ENCODE measurements at regions not wholly inside any gene's neighbourhood (a gene's known extent, or its start where the extent isn't known, plus 50 kb on each side); places are given as distances from the start of the nearest gene placed in this dataset.

- Histone ChIP-seq H3K27ac (ENCODE audit: low read depth, low read length) (no peak overlapping the region), H3K4me3 (ENCODE audit: insufficient read depth, low read length, poor library complexity, severe bottlenecking) (no peak overlapping the region), H3K9me3 (ENCODE audit: insufficient read depth, low read length) (no peaks in the 10 kb centered on the region), H3K9me2 (replicated peaks; ENCODE audit: insufficient read depth, low read length) (no peaks in the 10 kb centered on the region), H3K36me3 (ENCODE audit: low read length) (no peaks in the 10 kb centered on the region), H3K27me3 (ENCODE audit: low read length) (no peaks in the 10 kb centered on the region), H3F3A (ENCODE audit: insufficient read depth) (no peaks in the 10 kb centered on the region), H3K9ac (ENCODE audit: low read length) (no peak overlapping the region), H3K79me2 (ENCODE audit: insufficient read depth, low read length) (no peaks in the 10 kb centered on the region), H3K4me2 (ENCODE audit: low read depth, low read length, poor library complexity, severe bottlenecking) (no peak overlapping the region), H2AFZ (ENCODE audit: low read depth, low read length, severe bottlenecking) (no peak overlapping the region), H4K20me1 (ENCODE audit: low read depth, low read length) (no peaks in the 10 kb centered on the region)
- no peak for TF ChIP-seq EZH2phosphoT487 (conservative IDR thresholded peaks at IDR 0.05; ENCODE audit: low read length)
- TF ChIP-seq CTCF (IDR thresholded peaks at IDR 0.05; ENCODE audit: insufficient read depth, low read length, poor library complexity, severe bottlenecking) = no peak
Measured at GRCh38 chr10:4646547-4646946, 179.5 kb upstream of the AKR1E2 start.

- Histone ChIP-seq H3K4me3 (ENCODE audit: insufficient read depth, low read length, poor library complexity, severe bottlenecking) (no peak overlapping the region), H3K9me3 (ENCODE audit: insufficient read depth, low read length) (no peaks in the 10 kb centered on the region), H3F3A (ENCODE audit: insufficient read depth) (no peaks in the 10 kb centered on the region), H2AFZ (ENCODE audit: low read depth, low read length, severe bottlenecking) (no peak overlapping the region), H4K20me1 (ENCODE audit: low read depth, low read length) (no peaks in the 10 kb centered on the region), H3K79me2 (ENCODE audit: insufficient read depth, low read length) (no peaks in the 10 kb centered on the region), H3K9me2 (replicated peaks; ENCODE audit: insufficient read depth, low read length) (no peaks in the 10 kb centered on the region), H3K9ac (ENCODE audit: low read length) (no peak overlapping the region), H3K36me3 (ENCODE audit: low read length) (no peaks in the 10 kb centered on the region), H3K4me2 (ENCODE audit: low read depth, low read length, poor library complexity, severe bottlenecking) (no peak overlapping the region), H3K27ac (ENCODE audit: low read depth, low read length) (no peak overlapping the region), H3K27me3 (ENCODE audit: low read length) (no peaks in the 10 kb centered on the region)
- no peak for TF ChIP-seq EZH2phosphoT487 (conservative IDR thresholded peaks at IDR 0.05; ENCODE audit: low read length)
- no peak for TF ChIP-seq CTCF (IDR thresholded peaks at IDR 0.05; ENCODE audit: insufficient read depth, low read length, poor library complexity, severe bottlenecking)
Measured at GRCh38 chr10:4645836-4646235, 180.2 kb upstream of the AKR1E2 start.

- no peak overlapping the region for H3K27ac ChIP-seq (ENCODE audit: low read depth, low read length)
- TF ChIP-seq CTCF (IDR thresholded peaks at IDR 0.05; ENCODE audit: insufficient read depth, low read length, poor library complexity, severe bottlenecking) = no peak
- no peak for TF ChIP-seq EZH2phosphoT487 (conservative IDR thresholded peaks at IDR 0.05; ENCODE audit: low read length)
- H3K4me3 ChIP-seq (ENCODE audit: insufficient read depth, low read length, poor library complexity, severe bottlenecking) = no peak overlapping the region
- H2AFZ ChIP-seq (ENCODE audit: low read depth, low read length, severe bottlenecking) = no peak overlapping the region
- H3K4me2 ChIP-seq (ENCODE audit: low read depth, low read length, poor library complexity, severe bottlenecking) = no peak overlapping the region
- H4K20me1 ChIP-seq (ENCODE audit: low read depth, low read length) = no peaks in the 10 kb centered on the region
- no peaks in the 10 kb centered on the region for H3K79me2 ChIP-seq (ENCODE audit: insufficient read depth, low read length)
- H3K9me3 ChIP-seq (ENCODE audit: insufficient read depth, low read length) = no peaks in the 10 kb centered on the region
- no peaks in the 10 kb centered on the region for H3K9me2 ChIP-seq (replicated peaks; ENCODE audit: insufficient read depth, low read length)
- no peaks in the 10 kb centered on the region for H3K27me3 ChIP-seq (ENCODE audit: low read length)
- no peaks in the 10 kb centered on the region for H3K36me3 ChIP-seq (ENCODE audit: low read length)
- H3F3A ChIP-seq (ENCODE audit: insufficient read depth) = no peaks in the 10 kb centered on the region
- no peak overlapping the region for H3K9ac ChIP-seq (ENCODE audit: low read length)
Measured at GRCh38 chr10:4643471-4643870, 182.5 kb upstream of the AKR1E2 start.

- Histone ChIP-seq H3K27ac (ENCODE audit: low read depth, low read length) (no peak overlapping the region), H3K9me2 (replicated peaks; ENCODE audit: insufficient read depth, low read length) (no peaks in the 10 kb centered on the region), H3K79me2 (ENCODE audit: insufficient read depth, low read length) (no peaks in the 10 kb centered on the region), H2AFZ (ENCODE audit: low read depth, low read length, severe bottlenecking) (no peak overlapping the region), H3K4me2 (ENCODE audit: low read depth, low read length, poor library complexity, severe bottlenecking) (no peak overlapping the region), H3F3A (ENCODE audit: insufficient read depth) (no peaks in the 10 kb centered on the region), H3K36me3 (ENCODE audit: low read length) (no peaks in the 10 kb centered on the region), H3K4me3 (ENCODE audit: insufficient read depth, low read length, poor library complexity, severe bottlenecking) (no peak overlapping the region), H3K9ac (ENCODE audit: low read length) (no peak overlapping the region), H3K9me3 (ENCODE audit: insufficient read depth, low read length) (no peaks in the 10 kb centered on the region), H3K27me3 (ENCODE audit: low read length) (no peaks in the 10 kb centered on the region), H4K20me1 (ENCODE audit: low read depth, low read length) (no peaks in the 10 kb centered on the region)
- TF ChIP-seq CTCF (IDR thresholded peaks at IDR 0.05; ENCODE audit: insufficient read depth, low read length, poor library complexity, severe bottlenecking) = no peak
- TF ChIP-seq EZH2phosphoT487 (conservative IDR thresholded peaks at IDR 0.05; ENCODE audit: low read length) = no peak
Measured at GRCh38 chr10:4639960-4640359, 186.0 kb upstream of the AKR1E2 start.
